ENCODE measurements at regions not wholly inside any gene's neighbourhood (a gene's known extent, or its start where the extent isn't known, plus 50 kb on each side); places are given as distances from the start of the nearest gene placed in this dataset.

- TF ChIP-seq CTCF (IDR thresholded peaks at IDR 0.05; ENCODE audit: borderline replicate concordance, extremely low read depth, low read length, poor library complexity, severe bottlenecking) (no peak), EZH2 (IDR thresholded peaks at IDR 0.05; ENCODE audit: borderline replicate concordance, low read depth, low read length, severe bottlenecking) (no peak)
These were observed 223.7 kb downstream of the DCDC2C start for GRCh38 chr2:3927031-3927430.

Measured in DND-41 (cell line).